ENCODE measurements at regions not wholly inside any gene's neighbourhood (a gene's known extent, or its start where the extent isn't known, plus 50 kb on each side); places are given as distances from the start of the nearest gene placed in this dataset.

DNA sequence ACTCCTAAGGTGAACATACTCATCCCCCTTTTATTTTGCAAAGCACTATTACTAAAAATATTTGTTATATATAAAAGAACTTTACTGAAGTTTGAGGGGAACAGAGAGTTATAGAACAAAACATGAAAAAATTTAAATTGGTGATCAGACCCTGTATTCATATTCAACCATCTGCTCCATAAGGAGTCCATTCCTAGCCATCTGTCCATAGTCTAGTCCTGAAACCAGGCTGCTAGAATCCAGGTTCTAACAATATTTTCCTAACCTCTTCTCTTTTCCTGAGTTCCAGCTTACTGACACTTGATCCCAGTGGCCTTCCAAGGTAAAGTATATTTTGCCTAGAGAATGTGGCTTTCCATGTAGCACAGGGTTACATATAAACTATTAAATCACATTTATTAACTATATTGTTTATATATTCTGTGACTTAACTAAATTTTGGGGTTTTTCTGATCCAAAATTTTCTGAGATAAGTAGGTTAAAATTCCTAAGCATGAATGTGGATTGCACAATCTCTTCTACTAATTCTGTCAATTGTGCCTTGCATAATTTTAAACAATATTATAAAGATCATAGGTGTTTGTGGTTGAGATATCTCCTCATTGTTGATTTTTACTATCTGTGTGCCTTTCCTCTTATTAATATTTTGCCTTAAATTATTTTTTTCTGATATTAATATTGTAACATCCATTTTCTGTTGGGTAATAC lies 137.6 kb upstream of the MAGI2 start:
- TF ChIP-seq, protein P1, sequence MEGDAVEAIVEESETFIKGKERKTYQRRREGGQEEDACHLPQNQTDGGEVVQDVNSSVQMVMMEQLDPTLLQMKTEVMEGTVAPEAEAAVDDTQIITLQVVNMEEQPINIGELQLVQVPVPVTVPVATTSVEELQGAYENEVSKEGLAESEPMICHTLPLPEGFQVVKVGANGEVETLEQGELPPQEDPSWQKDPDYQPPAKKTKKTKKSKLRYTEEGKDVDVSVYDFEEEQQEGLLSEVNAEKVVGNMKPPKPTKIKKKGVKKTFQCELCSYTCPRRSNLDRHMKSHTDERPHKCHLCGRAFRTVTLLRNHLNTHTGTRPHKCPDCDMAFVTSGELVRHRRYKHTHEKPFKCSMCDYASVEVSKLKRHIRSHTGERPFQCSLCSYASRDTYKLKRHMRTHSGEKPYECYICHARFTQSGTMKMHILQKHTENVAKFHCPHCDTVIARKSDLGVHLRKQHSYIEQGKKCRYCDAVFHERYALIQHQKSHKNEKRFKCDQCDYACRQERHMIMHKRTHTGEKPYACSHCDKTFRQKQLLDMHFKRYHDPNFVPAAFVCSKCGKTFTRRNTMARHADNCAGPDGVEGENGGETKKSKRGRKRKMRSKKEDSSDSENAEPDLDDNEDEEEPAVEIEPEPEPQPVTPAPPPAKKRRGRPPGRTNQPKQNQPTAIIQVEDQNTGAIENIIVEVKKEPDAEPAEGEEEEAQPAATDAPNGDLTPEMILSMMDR (IDR thresholded peaks at IDR 0.05; ENCODE audit: control insufficient read depth, insufficient read depth, low read depth, low read length, missing control alignments) = no peak
- no peak for DNase-seq (ENCODE audit: low read depth)
- H3K4me3 ChIP-seq (ENCODE audit: control insufficient read depth, low read depth, low read length) = no peak overlapping the region

DNA sequence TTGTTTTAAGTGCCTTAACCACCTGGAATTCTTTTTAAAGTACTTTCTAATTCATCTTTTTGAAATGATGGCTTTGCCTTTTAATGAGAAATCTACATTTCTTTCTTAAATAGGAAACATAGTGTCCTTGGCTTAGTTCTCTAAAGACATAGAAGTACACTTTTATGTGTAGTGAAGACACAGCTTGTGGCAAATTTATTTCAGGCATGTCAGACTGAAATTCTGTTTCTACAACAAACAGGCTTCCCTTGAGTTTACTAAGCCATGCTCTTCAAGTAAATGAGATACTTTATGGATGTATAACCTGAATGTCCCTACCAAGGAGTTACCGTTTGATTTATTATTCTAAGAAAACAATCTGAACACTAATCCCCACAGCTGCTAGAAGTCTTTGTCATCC lies 136.9 kb upstream of the MAGI2 start:
- TF ChIP-seq, protein P1 (IDR thresholded peaks at IDR 0.05; ENCODE audit: control insufficient read depth, insufficient read depth, low read depth, low read length, missing control alignments) = no peak
- DNase-seq (ENCODE audit: low read depth) = no peak
- H3K4me3 ChIP-seq (ENCODE audit: control insufficient read depth, low read depth, low read length) = no peak overlapping the region

DNA sequence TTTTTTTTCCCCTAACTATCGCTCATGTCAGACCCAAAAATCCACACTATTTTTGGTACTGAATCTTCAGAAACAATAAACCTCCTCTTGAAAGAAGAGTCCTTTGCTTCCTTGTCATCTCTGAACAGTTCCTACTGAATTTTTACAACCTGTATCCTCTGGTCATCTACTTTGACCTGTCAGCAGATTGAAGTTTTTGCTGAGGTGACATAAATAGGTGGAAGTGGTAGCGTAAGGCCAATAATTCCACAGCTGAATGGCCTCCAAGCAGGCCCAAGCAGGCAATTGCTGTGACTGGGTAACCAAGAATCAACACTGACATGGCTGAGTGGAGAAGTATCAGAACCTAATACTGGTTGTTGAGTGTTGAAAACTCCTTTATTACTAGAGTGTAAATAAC lies 117.4 kb upstream of the MAGI2 start:
- TF ChIP-seq, protein P1 (IDR thresholded peaks at IDR 0.05; ENCODE audit: control insufficient read depth, insufficient read depth, low read depth, low read length, missing control alignments) = no peak
- H3K4me3 ChIP-seq (ENCODE audit: control insufficient read depth, low read depth, low read length) = no peak overlapping the region
- DNase-seq (ENCODE audit: low read depth) = no peak

DNA sequence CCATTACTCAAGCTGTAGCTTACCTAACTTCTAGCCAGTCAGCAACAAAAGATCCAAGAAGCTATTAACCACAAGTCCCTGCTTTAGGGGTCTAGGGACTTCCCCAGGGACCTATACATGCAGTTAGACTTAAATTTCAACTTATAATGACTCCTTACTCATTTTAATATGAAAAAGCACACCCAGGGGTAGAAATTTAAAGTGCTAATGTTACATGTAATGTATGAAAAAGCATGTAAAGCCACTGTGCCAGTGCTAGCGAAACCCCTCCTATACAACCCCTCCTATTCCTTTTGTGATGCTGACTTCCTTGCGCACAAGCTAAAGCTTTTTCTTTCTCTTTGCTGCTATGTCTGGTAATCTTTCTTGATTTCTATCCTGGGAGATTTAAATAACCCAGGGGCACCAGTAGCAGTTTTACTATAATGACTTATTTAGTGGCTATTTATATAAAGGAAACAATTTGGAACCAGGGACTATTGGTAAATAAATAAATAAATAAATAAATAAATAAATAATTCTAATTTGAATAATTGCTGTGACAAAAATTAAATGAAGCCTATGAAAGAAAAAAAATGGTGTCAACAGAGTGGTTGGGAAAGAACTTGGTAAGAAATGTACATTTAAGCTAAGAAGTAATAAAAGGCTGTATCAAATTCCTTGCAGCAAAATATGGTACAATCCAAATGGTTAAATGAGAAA lies 110.5 kb upstream of the MAGI2 start:
- TF ChIP-seq, protein P1 (IDR thresholded peaks at IDR 0.05; ENCODE audit: control insufficient read depth, insufficient read depth, low read depth, low read length, missing control alignments) = no peak
- H3K4me3 ChIP-seq (ENCODE audit: control insufficient read depth, low read depth, low read length) = no peak overlapping the region
- DNase-seq (ENCODE audit: low read depth) = no peak

DNA sequence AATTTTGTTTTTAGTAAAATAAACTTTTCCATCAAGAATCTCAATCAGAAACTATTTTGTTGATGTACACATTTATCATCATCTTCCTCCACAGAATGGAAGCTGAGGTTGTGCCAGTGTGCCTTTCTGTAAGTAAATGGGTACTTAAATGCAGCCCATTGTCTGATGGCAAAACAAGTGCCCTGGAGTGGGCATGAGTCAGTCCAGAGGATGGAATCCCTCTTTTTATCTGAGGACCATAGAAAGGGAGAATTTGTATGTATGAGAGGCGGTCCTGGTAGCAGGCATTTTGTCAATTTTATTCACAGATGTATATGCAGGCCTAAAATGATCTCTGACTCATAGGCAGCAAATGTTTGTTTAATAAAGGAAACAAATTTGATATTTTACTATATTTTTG lies 102.1 kb upstream of the MAGI2 start:
- H3K4me3 ChIP-seq (ENCODE audit: control insufficient read depth, low read depth, low read length) = no peak overlapping the region
- DNase-seq (ENCODE audit: low read depth) = no peak
- TF ChIP-seq, protein P1 (IDR thresholded peaks at IDR 0.05; ENCODE audit: control insufficient read depth, insufficient read depth, low read depth, low read length, missing control alignments) = no peak

DNA sequence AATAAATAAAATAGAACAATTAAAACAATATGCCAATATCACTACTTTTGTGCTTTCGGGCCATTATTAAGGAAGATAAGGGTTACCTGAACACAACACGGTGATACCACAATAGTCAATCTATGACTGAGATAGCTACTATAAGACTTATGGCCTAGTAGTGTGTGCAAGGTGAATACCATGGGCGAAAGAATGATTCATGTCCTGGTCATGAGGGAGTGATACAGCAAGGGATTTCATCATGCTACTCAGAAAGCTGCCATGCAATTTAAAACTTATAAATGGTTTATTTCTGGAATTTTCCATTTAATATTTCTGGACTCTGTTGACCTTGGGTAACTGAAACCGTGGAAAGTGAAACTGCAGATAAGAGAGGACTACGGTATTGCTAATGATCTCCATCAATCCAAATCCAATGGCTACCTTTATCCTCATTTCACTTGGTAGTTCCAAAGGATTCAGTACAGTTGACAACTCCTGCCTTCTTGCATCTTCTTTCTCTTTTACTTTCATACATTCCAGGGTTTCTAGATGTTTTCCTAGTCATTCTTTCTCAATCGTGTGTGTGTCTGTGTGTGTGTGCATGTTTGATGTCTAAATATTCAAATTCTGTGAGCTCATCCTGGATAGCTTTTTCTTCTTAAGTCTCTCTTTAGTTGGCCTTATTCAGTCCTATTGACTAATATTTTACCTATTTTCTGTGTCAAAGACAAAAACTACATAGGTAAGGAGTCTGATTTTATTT lies 100.5 kb upstream of the MAGI2 start:
- TF ChIP-seq, protein P1 (IDR thresholded peaks at IDR 0.05; ENCODE audit: control insufficient read depth, insufficient read depth, low read depth, low read length, missing control alignments) = no peak
- DNase-seq (ENCODE audit: low read depth) = peak; percentile 21
- no peak overlapping the region for H3K4me3 ChIP-seq (ENCODE audit: control insufficient read depth, low read depth, low read length)

Data from AG09309 (cell line).